HG03097 (cell line): ENCODE measurements at regions not wholly inside any gene's neighbourhood (a gene's known extent, or its start where the extent isn't known, plus 50 kb on each side); places are given as distances from the start of the nearest gene placed in this dataset.
"Not testable (repeated sequence)": the region's sequence is repeated elsewhere in the genome, so short reads cannot be mapped to it uniquely, and the experiment has no call there.

Experiments
- ATAC-seq: cut with Tn5 transposase; IDR thresholded peaks from one replicate; pipeline ENCODE4 v1.9.1; 2021; ENCODE audit not compliant: unreplicated experiment, low FRiP score

- ATAC-seq, result no peak
Measured at GRCh38 chr2:156765450-156765849, 329.3 kb downstream of the GPD2 start.

GRCh38 chr2:156769802-156770201 is 333.6 kb downstream of the GPD2 start:
- ATAC-seq, result no peak

GRCh38 chr2:156778916-156779315 is 342.7 kb downstream of the GPD2 start:
- ATAC-seq, result no peak

GRCh38 chr2:156779416-156780120 is 343.4 kb downstream of the GPD2 start:
- ATAC-seq, result no peak

GRCh38 chr2:156781677-156782076 is 345.5 kb downstream of the GPD2 start:
- ATAC-seq, result not testable (repeated sequence)

- no peak for ATAC-seq
Measured at GRCh38 chr2:156784020-156784701, 348.0 kb downstream of the GPD2 start.

GRCh38 chr2:156787517-156787916 is 351.3 kb downstream of the GPD2 start:
- ATAC-seq, result no peak

- ATAC-seq, result no peak
Measured at GRCh38 chr2:156790343-156791037, 354.3 kb downstream of the GPD2 start.

- ATAC-seq, result no peak
Measured at GRCh38 chr2:156792242-156792840, 356.2 kb downstream of the GPD2 start.

- ATAC-seq, result no peak
Measured at GRCh38 chr2:156797832-156798231, 361.7 kb downstream of the GPD2 start.

GRCh38 chr2:156800065-156800653 is 364.0 kb downstream of the GPD2 start:
- ATAC-seq, result no peak

- ATAC-seq, result no peak
Measured at GRCh38 chr2:156800781-156801361, 364.7 kb downstream of the GPD2 start.

- ATAC-seq, result no peak
Measured at GRCh38 chr2:156803243-156803642, 367.1 kb downstream of the GPD2 start.

GRCh38 chr2:156803967-156804366 is 367.8 kb downstream of the GPD2 start:
- ATAC-seq, result no peak

- no peak for ATAC-seq
Measured at GRCh38 chr2:156810094-156810493, 373.9 kb downstream of the GPD2 start.

GRCh38 chr2:156812496-156812895 is 376.3 kb downstream of the GPD2 start:
- no peak for ATAC-seq

GRCh38 chr2:156817430-156817829 is 381.3 kb downstream of the GPD2 start:
- no peak for ATAC-seq

- ATAC-seq, result no peak
Measured at GRCh38 chr2:156818221-156818620, 382.0 kb downstream of the GPD2 start.

GRCh38 chr2:156818944-156819343 is 382.8 kb downstream of the GPD2 start:
- ATAC-seq, result no peak

- ATAC-seq, result no peak
Measured at GRCh38 chr2:156826341-156826933, 390.3 kb downstream of the GPD2 start.
